ENCODE measurements at regions not wholly inside any gene's neighbourhood (a gene's known extent, or its start where the extent isn't known, plus 50 kb on each side); places are given as distances from the start of the nearest gene placed in this dataset.

GRCh38 chr3:59284926-59285325 lies 235.1 kb upstream of the CFAP20DC start:
- no peak for DNase-seq

- DNase-seq, result no peak
Observed at GRCh38 chr3:59280113-59280512, 230.3 kb upstream of the CFAP20DC start.

GRCh38 chr3:59277816-59278215 lies 228.0 kb upstream of the CFAP20DC start:
- no peak for DNase-seq

- DNase-seq, result no peak
Observed at GRCh38 chr3:59277201-59277600, 227.4 kb upstream of the CFAP20DC start.

- no peak for DNase-seq
Observed at GRCh38 chr3:59273976-59274375, 224.2 kb upstream of the CFAP20DC start.

- no peak for DNase-seq
Observed at GRCh38 chr3:59271971-59272370, 222.1 kb upstream of the CFAP20DC start.

- DNase-seq, result no peak
Observed at GRCh38 chr3:59270921-59271320, 221.1 kb upstream of the CFAP20DC start.

- DNase-seq, result no peak
Observed at GRCh38 chr3:59270209-59270608, 220.4 kb upstream of the CFAP20DC start.

GRCh38 chr3:59268170-59268569 lies 218.3 kb upstream of the CFAP20DC start:
- no peak for DNase-seq

- no peak for DNase-seq
Observed at GRCh38 chr3:59267021-59267420, 217.2 kb upstream of the CFAP20DC start.

GRCh38 chr3:59266551-59266950 lies 216.7 kb upstream of the CFAP20DC start:
- DNase-seq, result no peak

GRCh38 chr3:59265566-59265965 lies 215.7 kb upstream of the CFAP20DC start:
- no peak for DNase-seq

- DNase-seq, result no peak
Observed at GRCh38 chr3:59264366-59264765, 214.5 kb upstream of the CFAP20DC start.

- DNase-seq, result no peak
Observed at GRCh38 chr3:59263152-59263551, 213.3 kb upstream of the CFAP20DC start.

- no peak for DNase-seq
Observed at GRCh38 chr3:59262076-59262498, 212.3 kb upstream of the CFAP20DC start.

- DNase-seq, result no peak
Observed at GRCh38 chr3:59261009-59261408, 211.2 kb upstream of the CFAP20DC start.

- DNase-seq, result no peak
Observed at GRCh38 chr3:59258550-59259260, 208.9 kb upstream of the CFAP20DC start.

GRCh38 chr3:59257506-59257905 lies 207.7 kb upstream of the CFAP20DC start:
- no peak for DNase-seq

- no peak for DNase-seq
Observed at GRCh38 chr3:59256230-59256629, 206.4 kb upstream of the CFAP20DC start.

- DNase-seq, result no peak
Observed at GRCh38 chr3:59254976-59255375, 205.2 kb upstream of the CFAP20DC start.

- DNase-seq, result no peak
Observed at GRCh38 chr3:59254433-59254832, 204.6 kb upstream of the CFAP20DC start.

- no peak for DNase-seq
Observed at GRCh38 chr3:59253523-59253922, 203.7 kb upstream of the CFAP20DC start.

- DNase-seq, result no peak
Observed at GRCh38 chr3:59251869-59252268, 202.0 kb upstream of the CFAP20DC start.

- DNase-seq, result no peak
Observed at GRCh38 chr3:59250600-59250999, 200.8 kb upstream of the CFAP20DC start.

GRCh38 chr3:59249698-59250361 lies 200.0 kb upstream of the CFAP20DC start:
- DNase-seq, result no peak
